ENCODE measurements at regions not wholly inside any gene's neighbourhood (a gene's known extent, or its start where the extent isn't known, plus 50 kb on each side); places are given as distances from the start of the nearest gene placed in this dataset.

DNA sequence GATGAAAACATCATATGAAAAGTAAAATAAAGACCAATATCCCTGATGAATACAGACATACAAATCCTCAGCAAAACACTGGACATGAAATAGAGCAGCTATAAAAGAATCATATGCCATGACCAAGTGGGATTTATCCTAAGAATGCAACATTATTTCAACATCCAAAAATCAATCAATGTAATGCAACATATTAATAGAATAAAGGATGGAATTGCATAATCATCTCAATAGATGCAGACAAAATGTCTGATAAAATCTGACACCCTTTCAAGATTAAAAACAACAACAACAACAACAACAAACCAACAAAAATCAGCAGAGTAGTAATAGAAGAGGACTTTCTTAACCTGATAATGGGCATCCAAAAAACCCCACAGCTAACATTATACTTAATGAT, 63.8 kb upstream of the IL1R1 start:
- no peak for DNase-seq

DNA sequence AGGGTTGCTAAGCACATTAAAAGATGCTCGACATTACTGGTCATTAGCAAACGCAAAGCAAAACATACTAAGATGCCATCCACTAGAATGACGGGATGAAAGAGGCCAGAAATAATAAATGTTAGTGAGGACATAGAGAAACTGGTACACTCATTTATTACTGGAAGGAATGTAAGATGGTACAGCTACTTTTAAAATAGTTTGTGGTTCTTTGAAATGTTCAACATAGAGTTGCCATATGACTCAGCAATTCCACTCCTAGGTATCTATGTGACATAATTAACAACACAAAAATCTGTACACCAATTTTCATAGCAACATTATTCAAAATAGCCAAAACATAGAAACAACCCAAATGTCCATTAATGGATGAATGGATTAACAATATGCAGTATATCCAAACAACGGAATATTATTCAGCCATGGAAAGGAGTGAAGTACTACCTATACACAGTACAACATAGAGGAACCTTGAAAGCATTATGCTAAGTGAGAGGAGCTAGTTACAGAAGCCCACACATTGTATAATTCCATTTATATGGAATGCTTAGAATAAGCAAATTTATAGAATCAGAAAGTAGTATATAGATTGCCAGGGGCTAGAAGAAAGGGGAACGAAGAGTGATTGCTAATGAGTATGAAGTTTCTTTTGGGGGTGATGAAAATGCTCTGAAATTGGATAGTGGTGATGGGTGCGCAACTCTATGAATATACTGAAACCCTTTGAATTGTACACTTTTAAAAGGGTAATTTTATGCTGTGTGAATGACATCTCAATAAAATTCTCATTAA, 61.9 kb upstream of the IL1R1 start:
- DNase-seq: no peak

DNA sequence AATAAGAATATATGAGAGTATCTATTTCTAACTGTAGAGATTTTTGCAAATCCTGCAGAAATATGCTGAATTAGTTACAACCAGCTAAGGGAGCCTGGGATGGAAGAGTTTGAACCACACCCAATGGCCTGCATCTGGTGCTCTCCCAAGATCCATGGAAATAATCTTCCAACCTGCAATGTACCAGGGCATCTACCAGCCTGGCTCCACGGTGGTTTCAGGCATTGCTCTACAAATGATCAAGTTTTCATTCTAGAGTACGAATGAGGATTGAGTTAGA, 61.4 kb upstream of the IL1R1 start:
- DNase-seq: no peak

DNA sequence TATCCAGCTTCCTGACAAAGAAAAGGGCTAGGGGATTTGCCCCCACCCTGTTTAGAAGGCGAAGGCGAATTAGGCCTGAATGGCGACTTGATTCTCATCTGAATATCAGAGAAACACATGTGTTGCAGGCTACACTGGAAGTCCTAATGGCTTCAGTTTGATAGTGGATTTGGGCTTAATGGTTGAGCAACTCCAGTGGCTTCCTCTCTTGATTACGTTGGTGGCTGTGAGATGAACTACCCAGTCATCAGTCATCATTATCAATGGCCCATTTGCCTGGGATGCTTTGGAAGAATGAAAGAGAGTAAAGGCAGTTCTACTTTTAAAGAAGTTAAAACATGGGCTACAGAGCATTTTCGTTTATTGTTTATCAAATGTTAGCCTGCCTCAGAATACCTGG, 60.9 kb upstream of the IL1R1 start:
- DNase-seq: no peak

GRCh38 chr2:102082571-102083392, 59.8 kb upstream of the IL1R1 start:
- DNase-seq: peak; percentile 69 to 81 (median 78)

GRCh38 chr2:102083393-102083703, 59.2 kb upstream of the IL1R1 start:
- no peak for DNase-seq

- DNase-seq: no peak
These were observed 57.9 kb upstream of the IL1R1 start for GRCh38 chr2:102084651-102085050.

DNA sequence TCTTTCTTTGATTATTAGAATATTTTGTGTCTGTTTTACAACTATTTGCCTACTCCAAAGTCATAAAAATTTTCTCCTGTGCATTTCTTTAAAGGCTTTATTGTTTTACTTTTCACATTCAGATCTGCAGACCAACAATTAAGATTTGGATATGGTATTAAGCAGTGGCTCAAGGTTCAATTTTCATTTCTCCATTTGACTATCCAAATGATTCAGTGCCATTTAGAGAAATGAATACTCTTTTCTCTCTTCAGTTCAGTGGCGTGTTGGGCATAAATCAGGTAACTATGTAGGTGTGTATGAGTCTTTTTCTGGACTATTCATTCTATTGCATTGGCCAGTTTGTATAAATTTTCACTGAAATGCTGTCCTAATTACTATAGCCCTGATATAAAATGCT, 57.3 kb upstream of the IL1R1 start:
- no peak for DNase-seq

DNA sequence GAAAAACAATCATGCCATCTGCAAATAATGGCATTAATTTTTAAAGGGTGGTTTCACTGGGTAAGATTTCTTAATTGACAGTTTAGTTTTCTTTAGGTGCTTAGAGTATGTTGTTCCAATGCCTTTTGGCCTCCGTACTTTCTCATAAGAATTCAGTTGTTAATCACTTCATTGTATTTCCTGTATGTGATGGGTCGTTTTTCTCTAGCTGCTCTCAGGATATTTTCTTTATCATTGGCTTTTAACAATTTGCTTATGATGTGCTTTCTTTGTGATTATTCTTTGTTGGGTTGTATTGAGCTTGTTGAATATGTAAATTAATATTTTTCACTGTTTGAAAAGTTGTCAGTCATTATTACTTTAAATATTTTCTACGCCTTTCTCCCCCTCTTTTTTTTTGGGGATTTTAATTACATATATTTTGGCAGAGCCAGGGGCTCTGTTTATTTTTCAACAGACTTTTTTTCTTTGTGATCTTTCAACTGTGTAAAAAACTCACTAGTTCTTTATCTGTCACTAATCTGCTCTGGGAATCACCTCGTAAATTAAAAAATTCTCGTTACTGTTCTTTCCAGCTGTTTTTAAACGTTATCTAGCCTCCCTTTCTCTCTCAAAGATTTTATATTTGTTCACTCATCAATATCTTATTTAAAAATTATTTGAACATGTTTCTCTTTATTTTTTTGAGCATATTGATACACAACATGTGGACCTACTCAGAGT, 56.2 kb upstream of the IL1R1 start:
- DNase-seq: no peak

GRCh38 chr2:102091121-102091520, 51.4 kb upstream of the IL1R1 start:
- no peak for DNase-seq

DNA sequence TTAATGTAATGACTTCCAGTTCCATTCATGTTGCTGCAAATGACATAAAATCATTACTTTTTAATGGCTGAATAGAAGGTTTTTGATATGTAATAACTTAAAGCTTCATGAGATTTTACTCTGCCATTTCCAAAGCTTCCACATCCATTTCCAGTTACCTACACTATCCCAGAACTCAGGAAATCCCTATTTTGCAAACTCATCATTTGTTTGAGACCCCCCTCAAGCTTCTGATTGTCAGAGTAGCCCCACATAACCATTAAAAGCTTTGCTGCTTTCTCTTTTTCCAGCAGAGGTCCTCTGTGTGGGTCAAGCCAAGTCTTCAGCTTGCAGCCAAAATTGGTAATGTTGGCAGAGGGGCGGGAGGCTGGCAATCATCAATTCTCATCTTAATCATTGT, 50.6 kb upstream of the IL1R1 start:
- DNase-seq: no peak

GRCh38 chr2:102092535-102092934, 50.0 kb upstream of the IL1R1 start:
- no peak for DNase-seq

Measured in muscle of back (tissue), 3 donors.